ENCODE measurements at regions not wholly inside any gene's neighbourhood (a gene's known extent, or its start where the extent isn't known, plus 50 kb on each side); places are given as distances from the start of the nearest gene placed in this dataset.

DNA sequence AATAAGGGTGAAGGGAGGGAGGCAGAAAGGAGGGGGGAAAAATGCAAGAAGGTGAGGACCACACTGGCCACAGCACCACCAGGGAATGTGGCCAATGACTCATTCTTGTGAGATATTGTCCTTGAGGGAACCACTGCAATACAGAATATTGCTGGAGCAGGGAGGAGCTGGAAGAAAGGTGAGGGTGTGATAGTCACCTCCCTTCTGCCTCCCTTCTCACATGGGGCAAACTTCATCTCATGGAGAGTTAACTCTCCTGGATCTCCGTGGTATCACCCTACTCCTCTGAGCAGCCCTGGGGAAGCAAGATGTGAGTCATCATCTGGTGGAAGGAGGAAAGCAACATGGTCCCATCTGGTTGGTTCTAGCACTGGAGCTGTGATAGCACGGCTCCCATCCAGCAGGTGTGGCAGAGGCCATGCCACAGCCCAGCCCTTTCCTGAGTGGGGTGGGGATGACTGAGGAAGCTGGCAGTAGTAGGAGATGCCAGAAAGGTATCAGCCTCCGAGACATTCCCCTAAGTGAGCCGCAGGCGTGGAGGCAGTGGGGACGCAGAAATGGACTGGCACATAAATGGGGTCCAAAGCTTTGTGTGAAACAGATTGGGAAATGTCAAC is 115.9 kb upstream of the LPP start:
- no peaks in the 10 kb centered on the region for H3K27me3 Mint-ChIP-seq (ENCODE audit: low read depth)
- H3K27ac Mint-ChIP-seq, result no peak overlapping the region
- CTCF ChIA-PET, result no interaction called here
- peaks cover 27% of the 10 kb centered on the region for H3K4me1 Mint-ChIP-seq
- TF ChIP-seq, protein P1, sequence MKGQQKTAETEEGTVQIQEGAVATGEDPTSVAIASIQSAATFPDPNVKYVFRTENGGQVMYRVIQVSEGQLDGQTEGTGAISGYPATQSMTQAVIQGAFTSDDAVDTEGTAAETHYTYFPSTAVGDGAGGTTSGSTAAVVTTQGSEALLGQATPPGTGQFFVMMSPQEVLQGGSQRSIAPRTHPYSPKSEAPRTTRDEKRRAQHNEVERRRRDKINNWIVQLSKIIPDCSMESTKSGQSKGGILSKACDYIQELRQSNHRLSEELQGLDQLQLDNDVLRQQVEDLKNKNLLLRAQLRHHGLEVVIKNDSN (CRISPR knock-in tag; IDR thresholded peaks at IDR 0.05), result no peak
- TF ChIP-seq SMAD4 (CRISPR knock-in tag; IDR thresholded peaks at IDR 0.05) (no peak), ESRRA (CRISPR knock-in tag; IDR thresholded peaks at IDR 0.05; ENCODE audit: borderline replicate concordance) (no peak)
- TF ChIP-seq, protein P2, sequence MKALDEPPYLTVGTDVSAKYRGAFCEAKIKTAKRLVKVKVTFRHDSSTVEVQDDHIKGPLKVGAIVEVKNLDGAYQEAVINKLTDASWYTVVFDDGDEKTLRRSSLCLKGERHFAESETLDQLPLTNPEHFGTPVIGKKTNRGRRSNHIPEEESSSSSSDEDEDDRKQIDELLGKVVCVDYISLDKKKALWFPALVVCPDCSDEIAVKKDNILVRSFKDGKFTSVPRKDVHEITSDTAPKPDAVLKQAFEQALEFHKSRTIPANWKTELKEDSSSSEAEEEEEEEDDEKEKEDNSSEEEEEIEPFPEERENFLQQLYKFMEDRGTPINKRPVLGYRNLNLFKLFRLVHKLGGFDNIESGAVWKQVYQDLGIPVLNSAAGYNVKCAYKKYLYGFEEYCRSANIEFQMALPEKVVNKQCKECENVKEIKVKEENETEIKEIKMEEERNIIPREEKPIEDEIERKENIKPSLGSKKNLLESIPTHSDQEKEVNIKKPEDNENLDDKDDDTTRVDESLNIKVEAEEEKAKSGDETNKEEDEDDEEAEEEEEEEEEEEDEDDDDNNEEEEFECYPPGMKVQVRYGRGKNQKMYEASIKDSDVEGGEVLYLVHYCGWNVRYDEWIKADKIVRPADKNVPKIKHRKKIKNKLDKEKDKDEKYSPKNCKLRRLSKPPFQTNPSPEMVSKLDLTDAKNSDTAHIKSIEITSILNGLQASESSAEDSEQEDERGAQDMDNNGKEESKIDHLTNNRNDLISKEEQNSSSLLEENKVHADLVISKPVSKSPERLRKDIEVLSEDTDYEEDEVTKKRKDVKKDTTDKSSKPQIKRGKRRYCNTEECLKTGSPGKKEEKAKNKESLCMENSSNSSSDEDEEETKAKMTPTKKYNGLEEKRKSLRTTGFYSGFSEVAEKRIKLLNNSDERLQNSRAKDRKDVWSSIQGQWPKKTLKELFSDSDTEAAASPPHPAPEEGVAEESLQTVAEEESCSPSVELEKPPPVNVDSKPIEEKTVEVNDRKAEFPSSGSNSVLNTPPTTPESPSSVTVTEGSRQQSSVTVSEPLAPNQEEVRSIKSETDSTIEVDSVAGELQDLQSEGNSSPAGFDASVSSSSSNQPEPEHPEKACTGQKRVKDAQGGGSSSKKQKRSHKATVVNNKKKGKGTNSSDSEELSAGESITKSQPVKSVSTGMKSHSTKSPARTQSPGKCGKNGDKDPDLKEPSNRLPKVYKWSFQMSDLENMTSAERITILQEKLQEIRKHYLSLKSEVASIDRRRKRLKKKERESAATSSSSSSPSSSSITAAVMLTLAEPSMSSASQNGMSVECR (CRISPR knock-in tag; IDR thresholded peaks at IDR 0.05; ENCODE audit: borderline replicate concordance), result no peak
- peaks cover 6% of the 10 kb centered on the region; the same call in 1 of the 2 replicates for H3K9me3 Mint-ChIP-seq
- DNase-seq (ENCODE audit: low spot score), result no peak
- no peaks in the 10 kb centered on the region for H3K36me3 Mint-ChIP-seq
- no peak overlapping the region for H3K4me3 Mint-ChIP-seq
- no peak for ATAC-seq
- POLR2A ChIA-PET, result interaction anchor here (1.4 kb wide), 1 partner anchor 14 kb away, joined by 3 read pairs; no protein-coding TSS in a partner anchor

DNA sequence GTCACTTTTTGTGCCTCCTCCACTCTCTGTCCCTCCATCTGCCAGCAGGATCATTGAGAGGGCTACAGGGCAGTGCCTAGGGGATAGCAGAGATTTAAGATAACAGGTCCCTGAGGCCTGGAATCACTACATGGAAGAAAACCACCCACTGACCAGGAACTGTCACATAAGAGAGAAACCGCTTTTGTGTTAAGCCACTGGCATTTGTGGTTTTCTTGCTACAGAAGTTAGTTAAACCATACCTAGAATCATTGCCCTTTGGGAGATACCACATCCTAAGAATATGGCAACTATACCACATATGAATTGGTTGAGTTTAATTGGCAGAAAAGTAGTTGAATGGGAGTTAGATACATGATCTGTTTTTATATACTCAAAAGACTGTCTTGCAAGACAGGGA is 112.8 kb upstream of the LPP start:
- H3K27ac Mint-ChIP-seq, result no peak overlapping the region
- H3K36me3 Mint-ChIP-seq, result no peaks in the 10 kb centered on the region
- ChIA-PET POLR2A (no interaction called here), CTCF (interaction anchor here (1.6 to 2.5 kb wide), 2 partner anchors 293 to 301 kb away, joined by 5 to 11 read pairs; no protein-coding TSS in a partner anchor)
- H3K4me1 Mint-ChIP-seq, result peaks cover 26% of the 10 kb centered on the region
- ATAC-seq (no peak), DNase-seq (ENCODE audit: low spot score) (no peak)
- H3K9me3 Mint-ChIP-seq, result no peaks in the 10 kb centered on the region
- no peaks in the 10 kb centered on the region for H3K27me3 Mint-ChIP-seq (ENCODE audit: low read depth)
- no peak for TF ChIP-seq ATF1 (CRISPR knock-in tag; IDR thresholded peaks at IDR 0.05)
- TF ChIP-seq, protein P3, sequence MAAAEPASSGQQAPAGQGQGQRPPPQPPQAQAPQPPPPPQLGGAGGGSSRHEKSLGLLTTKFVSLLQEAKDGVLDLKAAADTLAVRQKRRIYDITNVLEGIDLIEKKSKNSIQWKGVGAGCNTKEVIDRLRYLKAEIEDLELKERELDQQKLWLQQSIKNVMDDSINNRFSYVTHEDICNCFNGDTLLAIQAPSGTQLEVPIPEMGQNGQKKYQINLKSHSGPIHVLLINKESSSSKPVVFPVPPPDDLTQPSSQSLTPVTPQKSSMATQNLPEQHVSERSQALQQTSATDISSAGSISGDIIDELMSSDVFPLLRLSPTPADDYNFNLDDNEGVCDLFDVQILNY (CRISPR knock-in tag; IDR thresholded peaks at IDR 0.05), result no peak
- no peak for TF ChIP-seq MYBL2 (CRISPR knock-in tag; IDR thresholded peaks at IDR 0.05)
- no peak for TF ChIP-seq CBFB (CRISPR knock-in tag; IDR thresholded peaks at IDR 0.05; ENCODE audit: low read depth)
- TF ChIP-seq ZNF396 (CRISPR knock-in tag; IDR thresholded peaks at IDR 0.05; ENCODE audit: borderline replicate concordance), result no peak
- no peak for TF ChIP-seq SP1 (CRISPR knock-in tag; conservative IDR thresholded peaks at IDR 0.05)
- TF ChIP-seq, protein P4, sequence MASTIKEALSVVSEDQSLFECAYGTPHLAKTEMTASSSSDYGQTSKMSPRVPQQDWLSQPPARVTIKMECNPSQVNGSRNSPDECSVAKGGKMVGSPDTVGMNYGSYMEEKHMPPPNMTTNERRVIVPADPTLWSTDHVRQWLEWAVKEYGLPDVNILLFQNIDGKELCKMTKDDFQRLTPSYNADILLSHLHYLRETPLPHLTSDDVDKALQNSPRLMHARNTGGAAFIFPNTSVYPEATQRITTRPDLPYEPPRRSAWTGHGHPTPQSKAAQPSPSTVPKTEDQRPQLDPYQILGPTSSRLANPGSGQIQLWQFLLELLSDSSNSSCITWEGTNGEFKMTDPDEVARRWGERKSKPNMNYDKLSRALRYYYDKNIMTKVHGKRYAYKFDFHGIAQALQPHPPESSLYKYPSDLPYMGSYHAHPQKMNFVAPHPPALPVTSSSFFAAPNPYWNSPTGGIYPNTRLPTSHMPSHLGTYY (CRISPR knock-in tag; IDR thresholded peaks at IDR 0.05), result no peak
- no peak for TF ChIP-seq ESRRA (CRISPR knock-in tag; IDR thresholded peaks at IDR 0.05; ENCODE audit: borderline replicate concordance)
- H3K4me3 Mint-ChIP-seq, result no peak overlapping the region

DNA sequence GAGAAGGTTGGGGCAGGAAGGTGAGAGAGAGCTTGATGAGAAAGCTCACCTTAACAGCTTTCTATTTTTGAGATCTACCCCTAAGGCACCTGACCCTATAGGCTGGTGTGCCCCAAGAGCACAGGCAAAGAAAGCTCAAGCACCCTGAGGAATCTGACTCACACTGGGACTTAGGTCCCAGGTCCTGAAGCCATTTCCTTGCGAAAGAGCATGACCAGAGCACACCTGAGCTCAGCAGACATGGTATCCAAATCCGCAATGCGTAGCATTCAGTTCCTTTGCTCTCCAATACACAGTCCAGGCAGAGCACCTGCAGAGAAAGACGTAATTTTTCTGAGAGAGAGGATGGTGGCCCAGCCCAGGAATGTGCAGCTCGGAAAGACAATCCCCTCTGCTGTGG is 112.1 kb upstream of the LPP start:
- Mint-ChIP-seq H3K9me3 (no peaks in the 10 kb centered on the region), H3K27ac (no peak overlapping the region), H3K36me3 (no peaks in the 10 kb centered on the region), H3K27me3 (ENCODE audit: low read depth) (no peaks in the 10 kb centered on the region), H3K4me3 (no peak overlapping the region), H3K4me1 (peaks cover 19% of the 10 kb centered on the region)
- ChIA-PET POLR2A (no interaction called here), CTCF (interaction anchor here (1.2 to 2.5 kb wide), 4 partner anchors 9 to 302 kb away, joined by 3 to 11 read pairs (median 4); no protein-coding TSS in a partner anchor)
- DNase-seq (ENCODE audit: low spot score), result no peak
- ATAC-seq, result peak; percentile 65
- TF ChIP-seq, protein P5, sequence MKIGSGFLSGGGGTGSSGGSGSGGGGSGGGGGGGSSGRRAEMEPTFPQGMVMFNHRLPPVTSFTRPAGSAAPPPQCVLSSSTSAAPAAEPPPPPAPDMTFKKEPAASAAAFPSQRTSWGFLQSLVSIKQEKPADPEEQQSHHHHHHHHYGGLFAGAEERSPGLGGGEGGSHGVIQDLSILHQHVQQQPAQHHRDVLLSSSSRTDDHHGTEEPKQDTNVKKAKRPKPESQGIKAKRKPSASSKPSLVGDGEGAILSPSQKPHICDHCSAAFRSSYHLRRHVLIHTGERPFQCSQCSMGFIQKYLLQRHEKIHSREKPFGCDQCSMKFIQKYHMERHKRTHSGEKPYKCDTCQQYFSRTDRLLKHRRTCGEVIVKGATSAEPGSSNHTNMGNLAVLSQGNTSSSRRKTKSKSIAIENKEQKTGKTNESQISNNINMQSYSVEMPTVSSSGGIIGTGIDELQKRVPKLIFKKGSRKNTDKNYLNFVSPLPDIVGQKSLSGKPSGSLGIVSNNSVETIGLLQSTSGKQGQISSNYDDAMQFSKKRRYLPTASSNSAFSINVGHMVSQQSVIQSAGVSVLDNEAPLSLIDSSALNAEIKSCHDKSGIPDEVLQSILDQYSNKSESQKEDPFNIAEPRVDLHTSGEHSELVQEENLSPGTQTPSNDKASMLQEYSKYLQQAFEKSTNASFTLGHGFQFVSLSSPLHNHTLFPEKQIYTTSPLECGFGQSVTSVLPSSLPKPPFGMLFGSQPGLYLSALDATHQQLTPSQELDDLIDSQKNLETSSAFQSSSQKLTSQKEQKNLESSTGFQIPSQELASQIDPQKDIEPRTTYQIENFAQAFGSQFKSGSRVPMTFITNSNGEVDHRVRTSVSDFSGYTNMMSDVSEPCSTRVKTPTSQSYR (CRISPR knock-in tag; IDR thresholded peaks at IDR 0.05), result no peak
- TF ChIP-seq TEAD1 (CRISPR knock-in tag; IDR thresholded peaks at IDR 0.05), result no peak
- no peak for TF ChIP-seq TCF7 (CRISPR knock-in tag; IDR thresholded peaks at IDR 0.05; ENCODE audit: low read depth)
- no peak for TF ChIP-seq RORB (CRISPR knock-in tag; IDR thresholded peaks at IDR 0.05)
- TF ChIP-seq, protein P6, sequence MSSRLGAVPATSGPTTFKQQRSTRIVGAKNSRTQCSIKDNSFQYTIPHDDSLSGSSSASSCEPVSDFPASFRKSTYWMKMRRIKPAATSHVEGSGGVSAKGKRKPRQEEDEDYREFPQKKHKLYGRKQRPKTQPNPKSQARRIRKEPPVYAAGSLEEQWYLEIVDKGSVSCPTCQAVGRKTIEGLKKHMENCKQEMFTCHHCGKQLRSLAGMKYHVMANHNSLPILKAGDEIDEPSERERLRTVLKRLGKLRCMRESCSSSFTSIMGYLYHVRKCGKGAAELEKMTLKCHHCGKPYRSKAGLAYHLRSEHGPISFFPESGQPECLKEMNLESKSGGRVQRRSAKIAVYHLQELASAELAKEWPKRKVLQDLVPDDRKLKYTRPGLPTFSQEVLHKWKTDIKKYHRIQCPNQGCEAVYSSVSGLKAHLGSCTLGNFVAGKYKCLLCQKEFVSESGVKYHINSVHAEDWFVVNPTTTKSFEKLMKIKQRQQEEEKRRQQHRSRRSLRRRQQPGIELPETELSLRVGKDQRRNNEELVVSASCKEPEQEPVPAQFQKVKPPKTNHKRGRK (CRISPR knock-in tag; IDR thresholded peaks at IDR 0.05; ENCODE audit: borderline replicate concordance), result no peak
- TF ChIP-seq ZNF263 (CRISPR knock-in tag; IDR thresholded peaks at IDR 0.05; ENCODE audit: low read depth), result no peak
- no peak for TF ChIP-seq GTF2I (CRISPR knock-in tag; conservative IDR thresholded peaks at IDR 0.05)
- no peak for TF ChIP-seq ZNF423 (CRISPR knock-in tag; IDR thresholded peaks at IDR 0.05)
- TF ChIP-seq, protein P1 (CRISPR knock-in tag; IDR thresholded peaks at IDR 0.05), result no peak

All from WTC11 (cell line).